ENCODE measurements at regions not wholly inside any gene's neighbourhood (a gene's known extent, or its start where the extent isn't known, plus 50 kb on each side); places are given as distances from the start of the nearest gene placed in this dataset.

DNA sequence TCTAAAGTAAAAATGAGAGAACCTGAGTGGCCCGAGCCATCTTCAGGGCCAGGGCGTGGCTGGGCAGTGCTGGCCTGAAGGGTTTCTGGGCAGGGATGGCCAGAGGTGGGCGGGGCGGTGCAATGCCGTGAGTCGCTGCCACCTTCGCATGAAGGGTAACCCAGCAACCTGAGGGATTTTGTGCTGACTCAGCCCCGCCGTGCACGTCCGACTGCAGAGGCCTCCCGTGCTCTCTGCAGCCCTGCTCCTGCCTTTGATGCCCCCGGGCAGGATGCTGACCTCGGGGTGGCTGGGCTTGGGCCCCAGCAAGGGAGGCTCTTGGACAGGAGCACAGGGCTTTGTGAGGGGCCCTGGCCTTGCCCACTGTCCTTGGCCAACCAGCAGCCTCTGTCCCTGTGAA is 81.7 kb upstream of the GATA5 start:
- Mint-ChIP-seq H3K36me3 (no peaks in the 10 kb centered on the region), H3K27me3 (ENCODE audit: low read depth) (peaks cover 4% of the 10 kb centered on the region), H3K4me1 (0 out of 2 replicates have a peak, but pooled peaks cover 3% of the 10 kb centered on the region), H3K27ac (no peak overlapping the region), H3K4me3 (no peak overlapping the region), H3K9me3 (no peaks in the 10 kb centered on the region)
- DNase-seq (ENCODE audit: low spot score) (no peak), ATAC-seq (no peak)
- ChIA-PET CTCF (interaction anchor here (1.0 to 3.2 kb wide), 4 partner anchors 9 to 59 kb away, joined by 3 to 12 read pairs (median 7); no protein-coding TSS in a partner anchor), POLR2A (no interaction called here)
- TF ChIP-seq ZNF263 (CRISPR knock-in tag; IDR thresholded peaks at IDR 0.05; ENCODE audit: low read depth) (no peak), HMGA2 (CRISPR knock-in tag; IDR thresholded peaks at IDR 0.05) (no peak), ZNF317 (CRISPR knock-in tag; IDR thresholded peaks at IDR 0.05; ENCODE audit: borderline replicate concordance, low read depth) (no peak)
- TF ChIP-seq, protein P1, sequence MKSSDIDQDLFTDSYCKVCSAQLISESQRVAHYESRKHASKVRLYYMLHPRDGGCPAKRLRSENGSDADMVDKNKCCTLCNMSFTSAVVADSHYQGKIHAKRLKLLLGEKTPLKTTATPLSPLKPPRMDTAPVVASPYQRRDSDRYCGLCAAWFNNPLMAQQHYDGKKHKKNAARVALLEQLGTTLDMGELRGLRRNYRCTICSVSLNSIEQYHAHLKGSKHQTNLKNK (CRISPR knock-in tag; IDR thresholded peaks at IDR 0.05) = no peak

DNA sequence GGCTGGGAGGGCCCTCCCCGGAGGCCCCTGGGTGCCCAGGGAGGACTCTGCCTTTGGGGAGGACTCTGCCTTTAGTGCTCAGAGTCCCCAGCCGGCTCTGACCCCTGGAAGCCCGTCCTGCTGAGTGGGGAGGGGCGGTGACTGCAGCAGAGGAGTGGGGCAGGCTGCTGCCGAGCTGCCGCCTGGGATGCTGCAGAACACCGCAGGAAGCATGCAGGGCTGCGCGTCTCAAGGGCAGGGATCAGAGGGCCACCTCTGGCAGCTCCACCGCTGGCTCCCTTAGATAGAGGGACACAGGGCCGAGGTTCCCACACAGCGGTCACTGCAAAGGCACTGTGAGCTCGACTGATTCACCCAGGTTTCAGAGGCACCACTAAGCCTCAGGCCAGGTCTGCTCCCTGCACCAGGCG is 82.2 kb upstream of the GATA5 start:
- Mint-ChIP-seq H3K36me3 (no peaks in the 10 kb centered on the region), H3K4me1 (no peaks in the 10 kb centered on the region), H3K27me3 (ENCODE audit: low read depth) (no peaks in the 10 kb centered on the region), H3K9me3 (no peaks in the 10 kb centered on the region), H3K4me3 (no peak overlapping the region), H3K27ac (peak overlapping the region; percentile 49; the same call in 1 of the 2 replicates)
- no peak for DNase-seq (ENCODE audit: low spot score)
- 0 out of 2 replicates have a peak, but pooled peaks have one; percentile 40 for TF ChIP-seq ZNF263 (CRISPR knock-in tag; IDR thresholded peaks at IDR 0.05; ENCODE audit: low read depth)
- TF ChIP-seq, protein P2, sequence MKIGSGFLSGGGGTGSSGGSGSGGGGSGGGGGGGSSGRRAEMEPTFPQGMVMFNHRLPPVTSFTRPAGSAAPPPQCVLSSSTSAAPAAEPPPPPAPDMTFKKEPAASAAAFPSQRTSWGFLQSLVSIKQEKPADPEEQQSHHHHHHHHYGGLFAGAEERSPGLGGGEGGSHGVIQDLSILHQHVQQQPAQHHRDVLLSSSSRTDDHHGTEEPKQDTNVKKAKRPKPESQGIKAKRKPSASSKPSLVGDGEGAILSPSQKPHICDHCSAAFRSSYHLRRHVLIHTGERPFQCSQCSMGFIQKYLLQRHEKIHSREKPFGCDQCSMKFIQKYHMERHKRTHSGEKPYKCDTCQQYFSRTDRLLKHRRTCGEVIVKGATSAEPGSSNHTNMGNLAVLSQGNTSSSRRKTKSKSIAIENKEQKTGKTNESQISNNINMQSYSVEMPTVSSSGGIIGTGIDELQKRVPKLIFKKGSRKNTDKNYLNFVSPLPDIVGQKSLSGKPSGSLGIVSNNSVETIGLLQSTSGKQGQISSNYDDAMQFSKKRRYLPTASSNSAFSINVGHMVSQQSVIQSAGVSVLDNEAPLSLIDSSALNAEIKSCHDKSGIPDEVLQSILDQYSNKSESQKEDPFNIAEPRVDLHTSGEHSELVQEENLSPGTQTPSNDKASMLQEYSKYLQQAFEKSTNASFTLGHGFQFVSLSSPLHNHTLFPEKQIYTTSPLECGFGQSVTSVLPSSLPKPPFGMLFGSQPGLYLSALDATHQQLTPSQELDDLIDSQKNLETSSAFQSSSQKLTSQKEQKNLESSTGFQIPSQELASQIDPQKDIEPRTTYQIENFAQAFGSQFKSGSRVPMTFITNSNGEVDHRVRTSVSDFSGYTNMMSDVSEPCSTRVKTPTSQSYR (CRISPR knock-in tag; IDR thresholded peaks at IDR 0.05) = no peak
- POLR2A ChIA-PET = no interaction called here
- CTCF ChIA-PET = interaction anchor here (1.0 to 3.2 kb wide), 5 partner anchors 9 to 59 kb away, joined by 3 to 12 read pairs (median 6); no protein-coding TSS in a partner anchor
- no peak for ATAC-seq

DNA sequence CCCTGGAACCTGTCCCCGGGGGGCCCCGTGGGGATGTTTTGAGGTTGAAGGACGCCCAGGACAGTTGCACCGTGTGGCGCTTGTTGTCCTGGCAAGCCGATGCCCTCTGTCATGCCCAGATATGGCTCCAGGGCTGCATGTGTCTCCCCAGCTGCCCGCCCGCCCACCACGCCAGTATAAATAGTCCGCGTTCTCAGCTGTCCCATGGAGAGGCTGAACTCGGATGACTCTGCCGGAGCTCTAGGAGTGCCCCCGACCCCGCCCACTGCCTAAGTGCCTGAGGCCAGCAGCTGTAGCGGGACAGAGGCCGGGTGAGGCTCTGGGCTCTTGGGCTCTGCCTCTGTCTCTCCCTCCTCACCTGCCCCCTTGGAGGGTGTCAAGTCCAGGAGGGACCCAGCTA is 83.0 kb upstream of the GATA5 start:
- no peaks in the 10 kb centered on the region for H3K4me1 Mint-ChIP-seq
- no peaks in the 10 kb centered on the region for H3K9me3 Mint-ChIP-seq
- no peaks in the 10 kb centered on the region for H3K36me3 Mint-ChIP-seq
- H3K4me3 Mint-ChIP-seq = no peak overlapping the region
- ChIA-PET POLR2A (no interaction called here), CTCF (interaction anchor here (0.7 to 3.2 kb wide), 6 partner anchors 10 to 59 kb away, joined by 4 to 12 read pairs (median 6); no protein-coding TSS in a partner anchor)
- no peaks in the 10 kb centered on the region for H3K27me3 Mint-ChIP-seq (ENCODE audit: low read depth)
- H3K27ac Mint-ChIP-seq = no peak overlapping the region
- DNase-seq (ENCODE audit: low spot score) (no peak), ATAC-seq (no peak)
- TF ChIP-seq, protein P3, sequence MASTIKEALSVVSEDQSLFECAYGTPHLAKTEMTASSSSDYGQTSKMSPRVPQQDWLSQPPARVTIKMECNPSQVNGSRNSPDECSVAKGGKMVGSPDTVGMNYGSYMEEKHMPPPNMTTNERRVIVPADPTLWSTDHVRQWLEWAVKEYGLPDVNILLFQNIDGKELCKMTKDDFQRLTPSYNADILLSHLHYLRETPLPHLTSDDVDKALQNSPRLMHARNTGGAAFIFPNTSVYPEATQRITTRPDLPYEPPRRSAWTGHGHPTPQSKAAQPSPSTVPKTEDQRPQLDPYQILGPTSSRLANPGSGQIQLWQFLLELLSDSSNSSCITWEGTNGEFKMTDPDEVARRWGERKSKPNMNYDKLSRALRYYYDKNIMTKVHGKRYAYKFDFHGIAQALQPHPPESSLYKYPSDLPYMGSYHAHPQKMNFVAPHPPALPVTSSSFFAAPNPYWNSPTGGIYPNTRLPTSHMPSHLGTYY (CRISPR knock-in tag; IDR thresholded peaks at IDR 0.05) = no peak
- TF ChIP-seq, protein P4, sequence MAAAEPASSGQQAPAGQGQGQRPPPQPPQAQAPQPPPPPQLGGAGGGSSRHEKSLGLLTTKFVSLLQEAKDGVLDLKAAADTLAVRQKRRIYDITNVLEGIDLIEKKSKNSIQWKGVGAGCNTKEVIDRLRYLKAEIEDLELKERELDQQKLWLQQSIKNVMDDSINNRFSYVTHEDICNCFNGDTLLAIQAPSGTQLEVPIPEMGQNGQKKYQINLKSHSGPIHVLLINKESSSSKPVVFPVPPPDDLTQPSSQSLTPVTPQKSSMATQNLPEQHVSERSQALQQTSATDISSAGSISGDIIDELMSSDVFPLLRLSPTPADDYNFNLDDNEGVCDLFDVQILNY (CRISPR knock-in tag; IDR thresholded peaks at IDR 0.05) = no peak
- TF ChIP-seq ZNF138 (CRISPR knock-in tag; conservative IDR thresholded peaks at IDR 0.05) (no peak), TCF7 (CRISPR knock-in tag; IDR thresholded peaks at IDR 0.05; ENCODE audit: low read depth) (no peak), JUN (CRISPR knock-in tag; IDR thresholded peaks at IDR 0.05) (no peak)
- TF ChIP-seq, protein P5, sequence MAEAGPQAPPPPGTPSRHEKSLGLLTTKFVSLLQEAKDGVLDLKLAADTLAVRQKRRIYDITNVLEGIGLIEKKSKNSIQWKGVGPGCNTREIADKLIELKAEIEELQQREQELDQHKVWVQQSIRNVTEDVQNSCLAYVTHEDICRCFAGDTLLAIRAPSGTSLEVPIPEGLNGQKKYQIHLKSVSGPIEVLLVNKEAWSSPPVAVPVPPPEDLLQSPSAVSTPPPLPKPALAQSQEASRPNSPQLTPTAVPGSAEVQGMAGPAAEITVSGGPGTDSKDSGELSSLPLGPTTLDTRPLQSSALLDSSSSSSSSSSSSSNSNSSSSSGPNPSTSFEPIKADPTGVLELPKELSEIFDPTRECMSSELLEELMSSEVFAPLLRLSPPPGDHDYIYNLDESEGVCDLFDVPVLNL (CRISPR knock-in tag; IDR thresholded peaks at IDR 0.05; ENCODE audit: borderline replicate concordance, low read depth) = no peak
- TF ChIP-seq, protein P6, sequence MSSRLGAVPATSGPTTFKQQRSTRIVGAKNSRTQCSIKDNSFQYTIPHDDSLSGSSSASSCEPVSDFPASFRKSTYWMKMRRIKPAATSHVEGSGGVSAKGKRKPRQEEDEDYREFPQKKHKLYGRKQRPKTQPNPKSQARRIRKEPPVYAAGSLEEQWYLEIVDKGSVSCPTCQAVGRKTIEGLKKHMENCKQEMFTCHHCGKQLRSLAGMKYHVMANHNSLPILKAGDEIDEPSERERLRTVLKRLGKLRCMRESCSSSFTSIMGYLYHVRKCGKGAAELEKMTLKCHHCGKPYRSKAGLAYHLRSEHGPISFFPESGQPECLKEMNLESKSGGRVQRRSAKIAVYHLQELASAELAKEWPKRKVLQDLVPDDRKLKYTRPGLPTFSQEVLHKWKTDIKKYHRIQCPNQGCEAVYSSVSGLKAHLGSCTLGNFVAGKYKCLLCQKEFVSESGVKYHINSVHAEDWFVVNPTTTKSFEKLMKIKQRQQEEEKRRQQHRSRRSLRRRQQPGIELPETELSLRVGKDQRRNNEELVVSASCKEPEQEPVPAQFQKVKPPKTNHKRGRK (CRISPR knock-in tag; IDR thresholded peaks at IDR 0.05; ENCODE audit: borderline replicate concordance) = no peak
- TF ChIP-seq, protein P7, sequence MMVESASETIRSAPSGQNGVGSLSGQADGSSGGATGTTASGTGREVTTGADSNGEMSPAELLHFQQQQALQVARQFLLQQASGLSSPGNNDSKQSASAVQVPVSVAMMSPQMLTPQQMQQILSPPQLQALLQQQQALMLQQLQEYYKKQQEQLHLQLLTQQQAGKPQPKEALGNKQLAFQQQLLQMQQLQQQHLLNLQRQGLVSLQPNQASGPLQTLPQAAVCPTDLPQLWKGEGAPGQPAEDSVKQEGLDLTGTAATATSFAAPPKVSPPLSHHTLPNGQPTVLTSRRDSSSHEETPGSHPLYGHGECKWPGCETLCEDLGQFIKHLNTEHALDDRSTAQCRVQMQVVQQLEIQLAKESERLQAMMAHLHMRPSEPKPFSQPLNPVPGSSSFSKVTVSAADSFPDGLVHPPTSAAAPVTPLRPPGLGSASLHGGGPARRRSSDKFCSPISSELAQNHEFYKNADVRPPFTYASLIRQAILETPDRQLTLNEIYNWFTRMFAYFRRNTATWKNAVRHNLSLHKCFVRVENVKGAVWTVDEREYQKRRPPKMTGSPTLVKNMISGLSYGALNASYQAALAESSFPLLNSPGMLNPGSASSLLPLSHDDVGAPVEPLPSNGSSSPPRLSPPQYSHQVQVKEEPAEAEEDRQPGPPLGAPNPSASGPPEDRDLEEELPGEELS (CRISPR knock-in tag; IDR thresholded peaks at IDR 0.05) = no peak
- TF ChIP-seq, protein P8, sequence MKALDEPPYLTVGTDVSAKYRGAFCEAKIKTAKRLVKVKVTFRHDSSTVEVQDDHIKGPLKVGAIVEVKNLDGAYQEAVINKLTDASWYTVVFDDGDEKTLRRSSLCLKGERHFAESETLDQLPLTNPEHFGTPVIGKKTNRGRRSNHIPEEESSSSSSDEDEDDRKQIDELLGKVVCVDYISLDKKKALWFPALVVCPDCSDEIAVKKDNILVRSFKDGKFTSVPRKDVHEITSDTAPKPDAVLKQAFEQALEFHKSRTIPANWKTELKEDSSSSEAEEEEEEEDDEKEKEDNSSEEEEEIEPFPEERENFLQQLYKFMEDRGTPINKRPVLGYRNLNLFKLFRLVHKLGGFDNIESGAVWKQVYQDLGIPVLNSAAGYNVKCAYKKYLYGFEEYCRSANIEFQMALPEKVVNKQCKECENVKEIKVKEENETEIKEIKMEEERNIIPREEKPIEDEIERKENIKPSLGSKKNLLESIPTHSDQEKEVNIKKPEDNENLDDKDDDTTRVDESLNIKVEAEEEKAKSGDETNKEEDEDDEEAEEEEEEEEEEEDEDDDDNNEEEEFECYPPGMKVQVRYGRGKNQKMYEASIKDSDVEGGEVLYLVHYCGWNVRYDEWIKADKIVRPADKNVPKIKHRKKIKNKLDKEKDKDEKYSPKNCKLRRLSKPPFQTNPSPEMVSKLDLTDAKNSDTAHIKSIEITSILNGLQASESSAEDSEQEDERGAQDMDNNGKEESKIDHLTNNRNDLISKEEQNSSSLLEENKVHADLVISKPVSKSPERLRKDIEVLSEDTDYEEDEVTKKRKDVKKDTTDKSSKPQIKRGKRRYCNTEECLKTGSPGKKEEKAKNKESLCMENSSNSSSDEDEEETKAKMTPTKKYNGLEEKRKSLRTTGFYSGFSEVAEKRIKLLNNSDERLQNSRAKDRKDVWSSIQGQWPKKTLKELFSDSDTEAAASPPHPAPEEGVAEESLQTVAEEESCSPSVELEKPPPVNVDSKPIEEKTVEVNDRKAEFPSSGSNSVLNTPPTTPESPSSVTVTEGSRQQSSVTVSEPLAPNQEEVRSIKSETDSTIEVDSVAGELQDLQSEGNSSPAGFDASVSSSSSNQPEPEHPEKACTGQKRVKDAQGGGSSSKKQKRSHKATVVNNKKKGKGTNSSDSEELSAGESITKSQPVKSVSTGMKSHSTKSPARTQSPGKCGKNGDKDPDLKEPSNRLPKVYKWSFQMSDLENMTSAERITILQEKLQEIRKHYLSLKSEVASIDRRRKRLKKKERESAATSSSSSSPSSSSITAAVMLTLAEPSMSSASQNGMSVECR (CRISPR knock-in tag; IDR thresholded peaks at IDR 0.05; ENCODE audit: borderline replicate concordance) = no peak
